ENCODE measurements at regions not wholly inside any gene's neighbourhood (a gene's known extent, or its start where the extent isn't known, plus 50 kb on each side); places are given as distances from the start of the nearest gene placed in this dataset.
"Not testable (repeated sequence)": the region's sequence is repeated elsewhere in the genome, so short reads cannot be mapped to it uniquely, and the experiment has no call there.

DNA sequence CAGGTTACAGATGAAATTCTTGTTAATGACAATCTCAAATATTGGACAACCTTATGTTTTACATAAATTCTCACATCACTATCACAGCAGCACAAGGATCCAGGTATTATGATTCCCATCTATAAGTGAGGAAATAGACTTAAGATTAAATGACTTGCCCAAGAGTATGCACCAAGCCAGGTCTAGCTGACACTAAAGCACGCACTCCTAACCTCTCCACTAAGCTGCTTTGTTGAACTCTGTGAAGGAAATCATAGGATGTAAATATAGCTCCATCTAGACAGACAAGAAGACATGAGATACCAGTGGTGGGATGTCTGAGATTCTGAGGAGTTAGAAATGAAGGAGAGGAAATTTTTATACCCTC lies 87.9 kb downstream of the PHLDA1 start:
- no peak for DNase-seq

DNA sequence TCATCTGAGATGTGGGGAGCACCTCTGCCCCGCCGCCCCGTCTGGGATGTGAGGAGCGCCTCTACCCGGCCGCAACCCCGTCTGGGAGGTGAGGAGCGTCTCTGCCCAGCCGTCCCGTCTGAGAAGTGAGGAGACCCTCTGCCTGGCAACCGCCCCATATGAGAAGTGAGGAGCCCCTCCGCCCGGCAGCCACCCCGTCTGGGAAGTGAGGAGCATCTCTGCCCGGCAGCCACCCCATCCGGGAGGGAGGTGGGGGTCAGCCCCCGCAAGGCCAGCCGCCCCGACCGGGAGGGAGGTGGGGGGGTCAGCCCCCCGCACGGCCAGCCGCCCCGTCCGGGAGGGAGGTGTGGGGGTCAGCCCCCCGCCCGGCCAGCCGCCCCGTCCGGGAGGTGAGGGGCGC lies 89.9 kb downstream of the PHLDA1 start:
- not testable (repeated sequence) for DNase-seq

DNA sequence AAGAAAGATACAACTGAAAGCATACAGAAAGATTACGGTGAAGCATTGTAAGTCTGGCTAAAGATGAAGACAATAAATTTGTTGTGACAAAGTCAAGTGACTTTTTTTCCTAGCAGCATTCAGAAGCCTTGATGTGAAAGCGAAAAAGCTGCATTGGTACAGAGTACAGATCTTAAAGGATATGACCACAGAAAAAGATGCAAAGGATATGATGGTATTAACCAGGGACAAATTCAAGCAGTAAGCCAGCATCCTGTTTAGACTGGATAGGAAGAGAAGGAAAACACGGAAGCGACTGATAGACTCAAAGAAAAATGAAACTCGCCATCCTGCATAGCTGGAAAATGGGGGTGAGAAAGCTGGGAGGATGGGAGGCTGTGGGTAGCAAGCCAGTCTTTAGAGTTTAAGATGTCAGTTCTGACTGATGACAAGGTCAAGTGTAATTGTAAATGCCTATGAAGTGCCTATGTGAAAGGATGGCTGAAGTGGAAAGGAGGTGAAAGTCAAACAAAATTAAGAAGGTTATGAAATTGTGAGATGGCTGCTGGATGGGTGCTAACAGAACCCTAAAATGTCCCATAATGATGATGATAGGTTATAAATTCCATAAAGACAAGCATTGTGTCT lies 92.4 kb downstream of the PHLDA1 start:
- DNase-seq: no peak

DNA sequence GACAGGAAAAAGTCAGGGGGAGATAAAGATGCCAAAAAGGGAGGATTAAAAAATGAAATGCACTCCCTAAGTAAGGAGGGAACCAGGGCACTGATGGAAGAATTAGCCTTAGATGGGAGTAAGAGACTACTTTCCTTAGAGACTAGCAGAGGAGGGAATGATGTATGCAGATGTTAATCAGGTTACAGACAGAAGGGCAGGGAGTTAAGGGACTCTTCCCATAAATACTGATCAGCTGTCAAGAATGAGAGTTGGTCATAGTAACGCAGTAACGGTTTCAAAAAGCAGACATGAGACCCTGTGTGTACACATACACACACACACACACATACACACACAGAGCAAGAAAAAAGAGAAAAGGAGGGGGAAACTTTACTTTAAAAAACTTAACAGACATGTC lies 93.4 kb downstream of the PHLDA1 start:
- no peak for DNase-seq

DNA sequence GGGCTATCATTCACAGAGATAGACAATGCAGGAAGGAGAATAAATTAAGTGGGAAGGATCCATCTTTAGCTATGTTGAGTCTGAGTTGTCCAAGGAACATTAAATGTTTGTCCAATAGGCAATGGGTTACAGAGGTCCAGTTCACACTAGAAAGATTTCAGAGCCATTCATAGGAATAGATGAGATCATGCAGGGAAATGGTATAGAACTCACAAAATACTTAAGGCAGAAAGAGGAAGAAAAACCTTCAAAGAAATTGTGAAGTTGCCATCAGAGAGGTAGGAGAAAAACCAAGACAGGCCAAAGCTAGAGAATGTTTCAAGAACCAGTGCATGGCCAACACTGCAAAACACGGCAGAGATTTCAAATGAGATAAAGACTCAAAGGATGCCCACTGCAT lies 94.1 kb downstream of the PHLDA1 start:
- DNase-seq: no peak

DNA sequence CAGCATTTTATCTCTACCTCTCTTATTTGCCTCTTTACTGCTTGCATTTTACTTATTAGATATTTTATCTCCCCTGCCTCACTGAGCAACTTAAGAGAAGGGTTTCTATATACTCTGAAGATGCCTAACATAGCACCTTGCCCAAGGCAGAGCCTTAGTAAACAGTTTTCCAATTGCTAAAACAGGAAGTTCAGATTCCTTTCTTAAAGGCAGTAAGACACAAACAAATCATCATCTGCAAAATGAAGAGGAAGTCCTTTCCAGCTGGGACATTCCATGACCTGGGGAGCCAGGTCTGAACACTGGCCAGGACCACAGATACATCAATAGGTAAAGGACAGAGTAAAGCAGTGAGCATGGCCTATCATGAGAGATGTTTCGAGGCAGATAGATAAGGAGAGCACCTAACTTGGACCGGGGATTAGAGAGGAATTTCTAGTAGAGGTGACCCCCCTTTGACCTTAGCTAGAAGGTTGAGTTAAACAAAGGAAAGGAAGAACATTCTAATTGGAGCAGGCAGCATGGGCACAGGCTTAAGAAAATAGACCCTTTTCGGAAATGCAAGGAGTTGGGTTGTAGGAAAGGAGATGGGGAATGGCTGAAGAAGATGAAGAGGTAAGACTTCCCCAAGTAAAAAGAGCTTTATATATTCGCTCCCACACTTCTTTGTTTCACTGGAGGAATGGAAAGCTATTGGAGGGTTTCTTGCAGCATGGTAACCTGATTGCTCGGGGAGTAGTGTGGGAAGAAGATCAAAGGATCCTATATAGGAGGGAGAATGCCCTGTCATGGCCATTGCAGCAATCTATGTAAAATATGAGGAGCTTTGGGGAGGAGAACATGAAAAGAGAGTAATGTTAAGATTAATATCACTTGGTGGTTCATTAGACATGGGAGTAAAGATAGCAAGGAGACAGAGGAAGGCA lies 94.8 kb downstream of the PHLDA1 start:
- DNase-seq: no peak

DNA sequence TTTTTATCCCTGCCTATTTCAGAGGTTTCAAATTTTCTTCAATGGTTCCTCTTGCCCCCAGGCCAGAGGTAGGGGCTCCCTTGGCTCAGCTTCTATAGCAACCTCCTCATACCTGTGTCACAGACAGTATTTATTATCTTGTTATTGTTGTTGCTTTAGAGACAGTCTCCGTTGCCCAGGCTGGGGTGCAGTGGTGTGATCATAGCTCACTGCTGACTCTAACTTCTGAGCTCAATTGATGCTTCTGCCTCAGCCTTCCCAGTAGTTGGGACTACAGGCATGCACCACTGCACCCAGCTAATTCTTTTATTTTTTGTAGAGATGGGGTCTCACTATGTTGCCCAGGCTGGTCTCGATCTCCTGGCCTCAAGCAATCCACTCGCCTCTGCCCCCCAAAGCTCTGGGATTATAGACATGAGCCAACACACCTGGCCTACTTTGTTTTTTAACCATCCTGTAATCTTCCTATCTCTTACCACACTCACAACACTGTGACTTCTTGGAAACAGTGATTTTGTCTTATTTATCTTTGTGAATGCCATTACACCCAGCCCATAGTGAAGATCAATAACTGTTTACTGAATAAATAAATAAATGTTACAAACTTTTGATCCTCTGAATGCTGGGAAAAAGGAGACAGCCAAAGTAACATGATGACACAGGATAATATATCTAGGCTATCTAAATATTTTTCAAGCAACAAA lies 95.9 kb downstream of the PHLDA1 start:
- no peak for DNase-seq

DNA sequence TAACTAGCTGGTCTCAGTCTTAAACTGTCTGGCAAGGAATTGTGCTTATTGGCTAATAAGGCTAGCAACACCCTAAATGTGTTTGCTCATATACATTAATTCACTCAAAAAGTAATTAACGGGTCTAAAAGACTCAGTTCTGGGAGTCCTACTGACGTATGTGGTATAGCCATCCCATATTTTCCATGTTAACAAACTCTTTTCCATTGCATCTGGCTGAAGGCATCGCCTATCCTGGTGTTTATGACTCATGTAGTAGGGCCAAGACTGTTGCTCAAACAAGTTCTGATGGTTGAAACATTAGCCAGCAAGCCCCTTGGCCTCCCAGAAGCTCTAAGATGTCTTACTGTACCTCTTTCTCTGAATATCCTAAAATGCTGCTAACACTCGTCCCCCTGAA lies 98.5 kb downstream of the PHLDA1 start:
- DNase-seq: no peak

DNA sequence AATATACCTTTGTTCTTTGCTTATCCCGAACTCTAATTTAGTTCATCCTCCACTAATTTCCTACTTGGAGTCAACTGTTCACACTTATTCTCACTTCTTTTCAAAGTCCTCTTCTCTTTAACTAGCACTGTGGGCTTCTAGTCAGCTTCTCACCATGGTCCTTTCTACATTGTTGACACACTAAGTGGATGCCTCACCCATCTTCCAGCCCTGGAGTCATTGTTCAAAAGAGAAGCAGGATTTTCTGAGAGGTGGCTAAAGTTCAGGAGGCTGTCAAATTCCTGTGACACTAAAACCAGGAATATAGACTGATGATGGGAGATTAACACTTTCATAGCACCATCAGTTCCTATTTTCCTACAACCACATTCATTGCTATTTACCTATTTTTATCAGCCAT lies 99.3 kb downstream of the PHLDA1 start:
- no peak for DNase-seq

DNA sequence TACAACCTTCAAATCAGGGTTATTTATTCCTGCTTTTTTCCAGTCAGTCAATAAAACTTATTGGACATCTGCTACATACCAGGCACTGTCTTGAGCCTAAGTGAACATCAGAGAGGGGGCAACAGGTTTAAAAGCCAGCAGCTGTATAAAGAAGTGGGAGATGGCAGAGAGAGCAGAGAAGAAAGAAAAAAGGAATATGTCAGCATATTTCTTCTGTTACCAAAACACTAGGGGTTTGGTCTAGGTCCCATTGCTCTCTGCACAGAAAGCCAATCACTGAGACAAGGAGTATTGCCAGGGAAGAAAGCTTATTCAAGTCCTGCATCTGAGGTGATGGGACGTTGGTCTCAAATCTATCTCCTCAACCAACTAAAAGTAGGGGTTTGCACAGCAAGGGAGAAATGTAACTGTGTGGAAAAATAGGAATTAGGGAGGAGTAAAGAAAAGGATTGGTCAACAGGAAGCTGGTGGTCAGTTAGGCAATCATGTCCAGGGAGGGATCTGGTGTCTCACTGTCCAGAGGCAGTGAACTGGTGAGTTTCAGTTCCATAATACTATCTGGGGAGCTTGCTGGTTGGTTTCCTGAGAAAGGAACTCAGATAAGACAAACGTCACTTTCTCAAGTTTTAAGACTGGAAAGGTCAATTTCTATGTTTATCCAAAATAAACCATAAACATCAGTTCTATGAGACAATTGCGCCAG lies 107.5 kb downstream of the PHLDA1 start:
- no peak for DNase-seq

DNA sequence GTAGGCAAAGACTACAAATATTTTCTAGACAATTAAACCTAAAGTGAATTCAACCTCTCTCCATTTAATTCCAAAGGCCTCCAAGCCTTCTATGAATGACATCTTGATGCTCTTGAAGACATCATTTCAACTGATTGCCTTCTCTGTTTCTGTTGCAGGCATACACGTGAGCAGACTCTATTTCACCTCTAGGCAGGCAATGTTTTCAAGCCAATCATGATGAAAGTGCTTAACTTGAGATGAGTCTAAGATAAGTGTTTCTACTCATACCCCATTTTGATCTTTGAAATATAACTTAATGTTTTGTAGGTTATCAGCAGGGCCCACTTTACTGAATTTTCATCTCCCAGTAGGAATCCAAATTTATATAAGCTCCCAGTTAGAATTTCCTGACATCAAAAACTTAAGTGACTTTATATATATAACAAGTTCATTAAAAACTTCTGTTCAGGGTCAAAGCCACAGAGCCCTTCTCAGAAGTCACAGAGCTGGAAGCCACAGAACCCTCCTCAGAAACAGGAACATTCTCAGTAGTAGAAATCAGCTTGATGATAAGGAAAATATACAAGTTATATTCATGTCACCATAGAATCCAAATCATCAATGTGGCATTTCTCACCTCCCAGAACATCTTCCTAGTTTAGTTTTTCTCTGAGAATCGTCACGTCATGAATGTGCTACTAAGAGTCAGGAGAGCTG lies 108.5 kb downstream of the PHLDA1 start:
- DNase-seq: no peak

DNA sequence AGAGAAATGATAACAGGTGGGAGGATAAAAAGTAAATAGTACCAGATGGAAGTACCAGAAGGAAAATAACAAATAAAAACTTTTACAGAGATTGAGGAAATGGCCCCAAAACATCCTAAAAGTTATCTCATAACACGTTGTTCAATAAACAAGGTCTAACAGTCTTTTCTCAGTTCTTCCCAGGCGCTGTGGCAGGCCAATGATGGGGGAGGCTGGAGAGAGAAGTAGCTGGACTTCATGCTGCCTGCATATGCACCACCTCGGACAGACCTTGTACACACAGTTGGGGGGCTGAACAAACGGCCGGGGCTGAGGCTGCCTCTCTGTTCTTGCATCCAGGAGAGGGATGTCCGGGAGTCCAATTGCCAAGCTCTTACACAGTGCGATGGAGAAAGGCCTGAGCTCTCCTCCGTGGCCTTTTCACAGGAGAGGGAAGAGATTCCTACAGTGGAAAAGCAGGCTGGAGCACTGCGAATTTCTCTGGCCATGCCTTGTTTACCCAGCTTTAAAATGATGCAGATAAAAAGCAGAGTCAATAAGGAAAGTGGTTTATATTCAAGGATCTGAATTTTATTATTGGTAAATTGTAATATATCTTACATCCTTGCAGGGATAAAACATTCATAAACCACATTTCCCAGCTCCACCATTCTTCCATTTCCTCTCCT lies 109.8 kb downstream of the PHLDA1 start:
- no peak for DNase-seq

DNA sequence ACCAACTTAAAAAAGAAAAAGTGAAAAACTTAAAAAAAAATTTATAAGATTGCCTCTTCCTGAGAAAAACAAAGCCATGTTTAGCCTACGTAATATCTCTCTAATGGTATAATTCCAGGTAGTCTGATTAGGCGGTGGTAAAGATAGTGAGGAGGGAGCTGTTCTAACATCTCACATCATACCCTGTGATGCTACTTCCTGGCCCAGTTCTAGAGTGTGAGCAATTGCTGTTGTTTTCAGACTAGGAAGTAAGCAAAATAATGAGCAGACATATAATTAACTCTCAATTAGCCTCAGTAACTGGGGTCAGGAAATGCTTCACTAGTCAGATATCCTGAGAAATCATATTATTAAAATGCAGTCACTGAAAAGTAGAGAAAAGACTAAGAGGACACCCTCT lies 113.9 kb downstream of the PHLDA1 start:
- no peak for DNase-seq

DNA sequence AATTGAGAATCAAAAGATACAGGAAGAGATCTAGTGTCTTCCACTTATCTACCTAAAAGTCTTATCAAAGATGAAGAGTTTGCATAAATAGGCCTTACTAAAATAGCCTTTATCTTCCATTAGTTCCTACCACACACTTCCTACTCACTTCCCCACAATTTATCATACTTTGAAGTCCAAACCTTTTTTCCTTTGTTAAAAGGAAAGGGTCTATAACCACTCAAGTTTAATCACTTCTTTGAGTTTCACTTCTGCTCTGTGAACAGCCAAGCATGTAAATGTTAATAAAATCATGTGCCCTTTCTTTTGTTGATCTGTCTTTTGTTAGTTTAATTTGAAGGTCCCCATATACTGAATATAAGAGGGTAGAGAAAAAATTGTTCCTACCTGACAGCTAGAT lies 114.5 kb downstream of the PHLDA1 start:
- DNase-seq: no peak

DNA sequence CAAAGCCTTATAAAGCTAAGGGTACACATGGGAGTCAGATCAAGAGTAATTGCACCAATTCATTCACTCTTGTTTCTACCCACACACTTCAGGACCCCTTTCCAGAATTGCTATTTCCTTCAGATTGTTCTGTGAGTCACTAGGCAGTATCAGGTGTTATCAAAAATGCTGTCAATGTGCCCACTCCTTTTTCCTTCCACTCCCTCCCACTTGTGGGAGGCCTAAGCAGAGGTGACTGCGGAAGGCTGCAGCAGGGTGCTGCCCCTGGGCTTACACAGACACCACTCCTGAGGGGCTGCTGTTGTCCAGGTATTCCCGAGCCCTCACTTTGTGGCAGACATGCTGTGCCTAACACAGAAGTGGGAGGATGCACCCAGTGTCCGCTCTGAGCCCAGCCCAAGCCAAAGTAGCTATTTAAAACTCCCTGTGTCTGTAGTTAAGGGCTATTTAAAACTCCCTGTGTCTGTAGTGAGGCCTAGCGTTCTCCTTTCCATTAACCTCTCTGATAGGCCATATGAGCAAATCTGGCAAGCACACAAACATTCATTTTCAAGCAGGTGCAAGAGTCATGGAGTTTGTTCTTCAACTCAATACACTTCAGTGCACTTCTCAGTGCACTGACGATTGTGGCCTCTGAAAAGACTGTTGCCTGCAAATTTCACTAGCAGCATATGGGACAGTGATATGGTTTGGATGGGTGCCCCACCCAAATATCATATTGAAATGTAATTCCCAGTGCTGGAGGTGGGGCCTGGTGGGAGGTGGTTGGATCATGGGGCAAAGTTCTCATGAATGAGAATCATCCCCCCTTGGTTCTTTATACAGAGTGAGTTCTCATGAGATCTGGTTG lies 117.8 kb downstream of the PHLDA1 start:
- DNase-seq: no peak

DNA sequence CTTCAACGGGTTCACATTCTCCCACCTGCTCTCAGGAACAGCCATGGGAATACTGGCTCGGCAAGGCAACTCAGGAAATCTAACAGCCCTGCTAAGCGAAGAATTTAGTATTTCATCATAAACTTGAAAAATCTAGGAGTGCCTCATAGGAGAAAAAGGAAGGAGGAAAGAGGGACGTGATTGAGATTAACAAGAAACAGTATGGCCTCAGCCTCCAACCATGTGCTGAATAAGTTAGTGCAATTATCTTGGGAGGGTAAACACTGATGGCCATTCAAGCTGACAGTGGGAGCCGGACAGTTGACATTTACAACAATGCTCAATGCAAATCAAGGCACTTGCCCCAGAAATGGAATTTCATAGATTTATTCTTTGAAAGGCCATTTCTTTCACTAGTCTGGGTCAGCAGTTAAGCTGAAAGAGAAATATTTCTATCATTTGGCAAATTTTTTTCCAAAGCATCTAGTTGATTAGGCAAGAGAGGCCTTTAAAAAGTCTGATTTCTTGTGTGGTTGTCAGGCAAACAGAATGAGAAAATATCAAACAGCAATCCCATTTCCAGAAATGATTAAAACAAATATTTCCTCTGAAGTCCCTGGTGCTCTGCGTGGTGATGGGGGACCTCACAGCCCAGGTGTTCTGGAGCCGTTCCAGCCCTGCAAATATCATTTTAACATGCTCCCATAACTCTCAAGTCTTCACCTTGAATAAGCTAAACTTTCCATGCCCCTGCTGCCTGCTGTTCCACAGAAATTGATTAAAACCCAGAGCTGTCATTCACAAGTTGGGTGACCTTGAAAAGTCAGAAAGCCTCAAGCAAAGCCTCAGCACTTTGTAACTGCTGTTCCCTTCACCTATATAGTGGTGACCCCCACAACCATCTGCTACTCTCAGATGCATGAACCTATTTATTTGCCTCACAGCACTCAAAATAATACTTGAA lies 121.6 kb downstream of the PHLDA1 start:
- DNase-seq: no peak

DNA sequence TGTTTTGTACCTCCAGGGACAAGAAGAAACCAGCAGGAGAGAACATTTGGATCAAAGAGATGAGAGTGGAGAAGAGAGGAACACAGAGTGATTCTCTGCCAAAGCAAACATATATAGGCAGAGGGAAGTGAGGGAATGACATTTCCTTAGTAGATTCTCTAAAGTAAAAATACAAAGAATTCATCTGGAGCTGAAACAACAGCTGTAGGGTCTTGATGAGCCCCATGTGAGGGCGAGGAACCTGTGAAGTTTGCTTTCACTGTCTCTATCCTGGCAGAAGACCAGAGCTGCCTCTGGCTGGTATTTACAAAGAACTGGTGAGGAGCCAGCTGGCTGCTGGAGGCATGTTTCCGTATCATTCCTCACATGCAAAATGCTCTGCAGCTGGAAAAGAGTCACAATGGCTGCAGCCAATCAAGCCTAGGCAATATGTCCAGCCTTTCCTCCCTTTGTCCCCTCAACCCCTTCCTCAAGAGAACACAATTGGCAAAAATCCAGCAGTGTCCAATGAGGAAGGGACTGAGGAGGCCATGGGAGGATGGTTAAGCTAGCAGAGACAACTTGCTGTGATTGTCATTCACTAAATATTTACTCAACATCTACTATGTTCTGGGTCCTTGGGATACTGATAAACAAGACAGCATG lies 122.5 kb downstream of the PHLDA1 start:
- DNase-seq: peak; percentile 91

DNA sequence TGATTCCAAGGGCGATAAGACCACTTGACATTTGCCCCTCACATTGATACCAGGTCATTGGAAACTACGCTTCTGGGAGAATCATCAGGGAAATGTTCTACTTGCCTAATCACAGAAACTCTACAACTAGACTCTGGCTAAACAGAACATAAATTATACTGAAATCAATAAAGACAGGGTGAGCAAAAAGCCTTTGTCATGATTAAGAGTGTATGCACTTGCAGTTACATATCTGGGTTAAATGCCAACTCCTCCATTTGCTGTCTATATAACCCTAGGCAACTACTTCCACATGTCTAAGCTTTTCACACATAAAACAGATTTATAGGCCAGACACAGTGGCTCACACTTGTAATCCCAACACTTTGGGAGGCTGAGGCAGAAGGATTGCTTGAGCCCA lies 125.7 kb downstream of the PHLDA1 start:
- DNase-seq: no peak

DNA sequence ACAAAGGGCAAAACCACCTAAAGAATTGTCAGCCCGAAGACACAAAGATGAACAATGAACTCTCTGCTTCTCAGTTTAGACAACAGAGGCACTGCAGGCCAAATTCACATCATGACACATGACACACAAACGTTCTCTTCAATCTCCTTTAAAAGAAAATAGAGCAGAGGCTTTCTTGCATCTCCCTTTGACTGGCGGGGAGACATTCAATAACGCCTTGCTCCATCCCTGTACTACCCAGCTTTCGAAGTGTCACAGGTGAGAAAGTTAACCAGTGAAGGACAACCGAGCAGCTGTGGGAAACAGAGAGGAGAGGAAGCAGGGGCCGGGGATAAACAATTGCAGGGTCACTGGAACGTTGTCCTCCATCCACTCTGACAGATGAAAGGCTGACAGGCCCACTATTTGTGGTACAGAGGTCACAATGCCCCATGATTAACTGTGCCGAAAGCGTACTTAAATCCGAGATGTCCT lies 130.8 kb downstream of the PHLDA1 start:
- no peak for DNase-seq
